ENCODE measurements at regions not wholly inside any gene's neighbourhood (a gene's known extent, or its start where the extent isn't known, plus 50 kb on each side); places are given as distances from the start of the nearest gene placed in this dataset.

GRCh38 chr21:41671859-41672542 lies 94.9 kb downstream of the RIPK4 start:
- POLR2A ChIA-PET = no interaction called here
- no TSS peak for BruUV-seq (replicated peaks)
- H3K27ac ChIP-seq (ENCODE audit: extremely low read length, insufficient read depth, low read length) = no peak overlapping the region
- no peak for TF ChIP-seq ZNF337 (CRISPR knock-in tag; IDR thresholded peaks at IDR 0.05; ENCODE audit: borderline replicate concordance, low read depth)
- TF ChIP-seq ZNF777 (CRISPR knock-in tag; IDR thresholded peaks at IDR 0.05) = no peak
- TF ChIP-seq NCOR1 (IDR thresholded peaks at IDR 0.05; ENCODE audit: borderline replicate concordance, low read length) = no peak
- TF ChIP-seq ZNF460 (CRISPR knock-in tag; IDR thresholded peaks at IDR 0.05; ENCODE audit: borderline replicate concordance) = no peak
- no peak for TF ChIP-seq FOXO1 (CRISPR knock-in tag; IDR thresholded peaks at IDR 0.05)
- TF ChIP-seq, protein P1, sequence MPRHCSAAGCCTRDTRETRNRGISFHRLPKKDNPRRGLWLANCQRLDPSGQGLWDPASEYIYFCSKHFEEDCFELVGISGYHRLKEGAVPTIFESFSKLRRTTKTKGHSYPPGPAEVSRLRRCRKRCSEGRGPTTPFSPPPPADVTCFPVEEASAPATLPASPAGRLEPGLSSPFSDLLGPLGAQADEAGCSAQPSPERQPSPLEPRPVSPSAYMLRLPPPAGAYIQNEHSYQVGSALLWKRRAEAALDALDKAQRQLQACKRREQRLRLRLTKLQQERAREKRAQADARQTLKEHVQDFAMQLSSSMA (CRISPR knock-in tag; IDR thresholded peaks at IDR 0.05) = no peak
- TF ChIP-seq, protein P2, sequence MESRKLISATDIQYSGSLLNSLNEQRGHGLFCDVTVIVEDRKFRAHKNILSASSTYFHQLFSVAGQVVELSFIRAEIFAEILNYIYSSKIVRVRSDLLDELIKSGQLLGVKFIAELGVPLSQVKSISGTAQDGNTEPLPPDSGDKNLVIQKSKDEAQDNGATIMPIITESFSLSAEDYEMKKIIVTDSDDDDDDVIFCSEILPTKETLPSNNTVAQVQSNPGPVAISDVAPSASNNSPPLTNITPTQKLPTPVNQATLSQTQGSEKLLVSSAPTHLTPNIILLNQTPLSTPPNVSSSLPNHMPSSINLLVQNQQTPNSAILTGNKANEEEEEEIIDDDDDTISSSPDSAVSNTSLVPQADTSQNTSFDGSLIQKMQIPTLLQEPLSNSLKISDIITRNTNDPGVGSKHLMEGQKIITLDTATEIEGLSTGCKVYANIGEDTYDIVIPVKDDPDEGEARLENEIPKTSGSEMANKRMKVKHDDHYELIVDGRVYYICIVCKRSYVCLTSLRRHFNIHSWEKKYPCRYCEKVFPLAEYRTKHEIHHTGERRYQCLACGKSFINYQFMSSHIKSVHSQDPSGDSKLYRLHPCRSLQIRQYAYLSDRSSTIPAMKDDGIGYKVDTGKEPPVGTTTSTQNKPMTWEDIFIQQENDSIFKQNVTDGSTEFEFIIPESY (CRISPR knock-in tag; IDR thresholded peaks at IDR 0.05) = no peak
- TF ChIP-seq, protein P3, sequence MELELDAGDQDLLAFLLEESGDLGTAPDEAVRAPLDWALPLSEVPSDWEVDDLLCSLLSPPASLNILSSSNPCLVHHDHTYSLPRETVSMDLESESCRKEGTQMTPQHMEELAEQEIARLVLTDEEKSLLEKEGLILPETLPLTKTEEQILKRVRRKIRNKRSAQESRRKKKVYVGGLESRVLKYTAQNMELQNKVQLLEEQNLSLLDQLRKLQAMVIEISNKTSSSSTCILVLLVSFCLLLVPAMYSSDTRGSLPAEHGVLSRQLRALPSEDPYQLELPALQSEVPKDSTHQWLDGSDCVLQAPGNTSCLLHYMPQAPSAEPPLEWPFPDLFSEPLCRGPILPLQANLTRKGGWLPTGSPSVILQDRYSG (CRISPR knock-in tag; IDR thresholded peaks at IDR 0.05) = no peak
- no peak for TF ChIP-seq HDAC1 (CRISPR knock-in tag; IDR thresholded peaks at IDR 0.05)
- no peak for TF ChIP-seq ZNF607 (CRISPR knock-in tag; IDR thresholded peaks at IDR 0.05; ENCODE audit: borderline replicate concordance)
- TF ChIP-seq CREB1 (IDR thresholded peaks at IDR 0.05) = no peak
- TF ChIP-seq CREB1 (CRISPR knock-in tag; IDR thresholded peaks at IDR 0.05) = no peak
- no peak for TF ChIP-seq AHDC1 (CRISPR knock-in tag; IDR thresholded peaks at IDR 0.05; ENCODE audit: borderline replicate concordance)
- TF ChIP-seq MXD4 (CRISPR knock-in tag; IDR thresholded peaks at IDR 0.05) = no peak
- no peak for TF ChIP-seq ZNF660 (CRISPR knock-in tag; IDR thresholded peaks at IDR 0.05; ENCODE audit: borderline replicate concordance, low read depth)
- no peak for TF ChIP-seq ZSCAN25 (CRISPR knock-in tag; IDR thresholded peaks at IDR 0.05)

More at GRCh38 chr21:41671859-41672542, 94.9 kb downstream of the RIPK4 start:
- in situ Hi-C loops (cut with HindIII; ENCODE audit: extremely low pct_ligation_motif_present, low pct_unique_long_range_greater_than_20kb) = no loop called here
- Histone ChIP-seq H2AFZ (ENCODE audit: low read length) (no peak overlapping the region), H3K27me3 (ENCODE audit: control insufficient read depth in 1 of 2, insufficient read depth in 2 of 2, low read length in 2 of 2) (peaks cover 0 to 7% of the 10 kb centered on the region in 2 experiments; a peak in 2 of 5 replicates), H3K9ac (ENCODE audit: insufficient read depth, low read depth, low read length) (no peak overlapping the region), H3K4me3 (replicated peaks in 1 of 3; ENCODE audit: insufficient read depth in 1 of 3, low read depth in 2 of 3, low read length in 3 of 3) (no peak overlapping the region), H4K20me1 (ENCODE audit: insufficient read depth, low read length) (no peaks in the 10 kb centered on the region), H3K9me3 (ENCODE audit: low read length) (no peaks in the 10 kb centered on the region), H3K4me2 (ENCODE audit: low read depth, low read length) (no peak overlapping the region), H3K79me2 (ENCODE audit: insufficient read depth, low read length) (no peaks in the 10 kb centered on the region), H3K36me3 (replicated peaks in 1 of 2; ENCODE audit: control insufficient read depth in 1 of 2, insufficient read depth in 2 of 2, low read length in 2 of 2) (no peaks in the 10 kb centered on the region), H3K4me1 (ENCODE audit: insufficient read depth, low read length) (no peaks in the 10 kb centered on the region; the same call in 1 of the 2 replicates)
- DNase-seq (ENCODE audit: low spot score) (no peak), FAIRE-seq (no peak), ATAC-seq (peak; percentile 49)
- CTCF ChIA-PET (ENCODE audit: low intra/inter-chr PET ratio, low total read pairs) = no interaction called here
- WGBS (ENCODE audit: low lambda C conversion rate) = 30% methylated on average over 10 of the region's 22 CpGs
- intact Hi-C loops (cut with micrococcal nuclease; ENCODE audit: unreplicated experiment) = no loop called here

Measured in HepG2 (cell line).